ENCODE measurements at regions not wholly inside any gene's neighbourhood (a gene's known extent, or its start where the extent isn't known, plus 50 kb on each side); places are given as distances from the start of the nearest gene placed in this dataset.

GRCh38 chr15:38662033-38662802 lies 97.6 kb upstream of the RASGRP1 start:
- POLR2A ChIA-PET = interaction anchor here (0.6 to 0.9 kb wide), 2 partner anchors 98 to 1253 kb away, joined by 3 read pairs; partner anchors contain the start of gene RASGRP1

DNA sequence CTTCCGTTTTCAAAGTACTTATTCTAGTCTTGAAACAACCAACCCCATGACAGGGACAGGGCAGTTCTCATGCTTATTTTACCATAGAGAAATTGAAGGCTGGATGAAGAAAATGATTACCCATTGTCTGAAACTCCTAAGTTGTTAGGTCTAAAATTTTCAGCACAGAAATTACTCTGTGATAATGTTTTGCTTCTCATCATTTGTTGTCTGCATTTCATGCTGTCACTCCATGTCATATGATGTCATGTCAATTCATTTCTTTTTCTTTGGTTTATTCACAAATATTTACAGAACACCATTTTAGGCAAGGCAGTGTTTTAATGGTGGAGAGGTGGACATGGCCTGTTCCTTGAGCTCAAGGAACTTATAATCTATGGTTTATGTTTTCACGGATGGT lies 98.2 kb upstream of the RASGRP1 start:
- POLR2A ChIA-PET = interaction anchor here (0.6 kb wide), 1 partner anchor 1253 kb away, joined by 3 read pairs; no protein-coding TSS in a partner anchor
- H3K27ac Mint-ChIP-seq = peak overlapping the region in 3 of 8 donors; percentile 25 to 61 (median 29)
- no peaks in the 10 kb centered on the region for H3K27me3 Mint-ChIP-seq
- peaks cover 77% of the 10 kb centered on the region for H3K4me1 ChIP-seq (ENCODE audit: insufficient read depth, low read length)
- H3K4me3 ChIP-seq (ENCODE audit: low read length) = no peak overlapping the region
- CTCF ChIA-PET = interaction anchor here (1.1 to 10.0 kb wide), 5 partner anchors 9 to 99 kb away, joined by 3 to 45 read pairs (median 4); partner anchors contain the start of gene RASGRP1
- H3K36me3 ChIP-seq (ENCODE audit: insufficient read depth, low read length) = no peaks in the 10 kb centered on the region
- H3K27ac ChIP-seq (ENCODE audit: low read depth, low read length) = no peak overlapping the region
- no peaks in the 10 kb centered on the region for H3K9me3 ChIP-seq (ENCODE audit: low read length)
- peaks cover 54 to 82% (median 76%) of the 10 kb centered on the region in 3 donors for H3K4me1 Mint-ChIP-seq
- no peak for DNase-seq
- H3K9me3 Mint-ChIP-seq = no peaks in the 10 kb centered on the region
- H3K27me3 ChIP-seq (ENCODE audit: insufficient read depth, low read length, poor library complexity, severe bottlenecking) = no peaks in the 10 kb centered on the region
- no peak overlapping the region for H3K4me3 Mint-ChIP-seq
- H3K36me3 Mint-ChIP-seq = peaks cover 0 to 3% (median 1%) of the 10 kb centered on the region in 3 donors

More at GRCh38 chr15:38662033-38662802, 97.6 kb upstream of the RASGRP1 start:
- H3K36me3 ChIP-seq (ENCODE audit: insufficient read depth, low read length) = no peaks in the 10 kb centered on the region
- no peaks in the 10 kb centered on the region for H3K27me3 Mint-ChIP-seq
- no peak overlapping the region for H3K27ac ChIP-seq (ENCODE audit: low read depth, low read length)
- peaks cover 76% of the 10 kb centered on the region for H3K4me1 ChIP-seq (ENCODE audit: insufficient read depth, low read length)
- no peaks in the 10 kb centered on the region for H3K9me3 ChIP-seq (ENCODE audit: low read length)
- H3K36me3 Mint-ChIP-seq = peaks cover 0 to 3% (median 1%) of the 10 kb centered on the region in 3 donors
- peaks cover 48 to 81% (median 70%) of the 10 kb centered on the region in 3 donors for H3K4me1 Mint-ChIP-seq
- no peak for DNase-seq
- no peak overlapping the region for H3K4me3 ChIP-seq (ENCODE audit: low read length)
- no peak overlapping the region for H3K4me3 Mint-ChIP-seq
- H3K9me3 Mint-ChIP-seq = no peaks in the 10 kb centered on the region
- peak overlapping the region in 2 of 8 donors; percentile 25 to 61 for H3K27ac Mint-ChIP-seq
- H3K27me3 ChIP-seq (ENCODE audit: insufficient read depth, low read length, poor library complexity, severe bottlenecking) = no peaks in the 10 kb centered on the region
- CTCF ChIA-PET = interaction anchor here (1.1 to 10.0 kb wide), 5 partner anchors 9 to 98 kb away, joined by 3 to 45 read pairs (median 4); partner anchors contain the start of gene RASGRP1

GRCh38 chr15:38665586-38666305 lies 101.1 kb upstream of the RASGRP1 start:
- no peaks in the 10 kb centered on the region for H3K36me3 Mint-ChIP-seq
- Histone ChIP-seq H3K27me3 (ENCODE audit: insufficient read depth, low read length, poor library complexity, severe bottlenecking) (no peaks in the 10 kb centered on the region), H3K4me1 (ENCODE audit: insufficient read depth, low read length) (peaks cover 82% of the 10 kb centered on the region), H3K9me3 (ENCODE audit: low read length) (no peaks in the 10 kb centered on the region), H3K36me3 (ENCODE audit: insufficient read depth, low read length) (no peaks in the 10 kb centered on the region), H3K27ac (ENCODE audit: low read depth, low read length) (no peak overlapping the region), H3K4me3 (ENCODE audit: low read length) (no peak overlapping the region)
- peak in 1 of 5 donors; percentile 58 for DNase-seq
- CTCF ChIA-PET = interaction anchor here (1.4 to 10.0 kb wide), 4 partner anchors 9 to 102 kb away, joined by 5 to 45 read pairs (median 16); partner anchors contain the start of gene RASGRP1
- H3K4me1 Mint-ChIP-seq = peaks cover 59 to 89% (median 80%) of the 10 kb centered on the region in 3 donors
- peak overlapping the region in 1 of 7 donors; percentile 26 for H3K4me3 Mint-ChIP-seq
- H3K9me3 Mint-ChIP-seq = no peaks in the 10 kb centered on the region
- H3K27ac Mint-ChIP-seq = peak overlapping the region in 4 of 8 donors; percentile 7 to 74 (median 54)
- no peaks in the 10 kb centered on the region for H3K27me3 Mint-ChIP-seq
- POLR2A ChIA-PET = interaction anchor here (0.6 kb wide), 1 partner anchor 102 kb away, joined by 3 read pairs; no protein-coding TSS in a partner anchor

DNA sequence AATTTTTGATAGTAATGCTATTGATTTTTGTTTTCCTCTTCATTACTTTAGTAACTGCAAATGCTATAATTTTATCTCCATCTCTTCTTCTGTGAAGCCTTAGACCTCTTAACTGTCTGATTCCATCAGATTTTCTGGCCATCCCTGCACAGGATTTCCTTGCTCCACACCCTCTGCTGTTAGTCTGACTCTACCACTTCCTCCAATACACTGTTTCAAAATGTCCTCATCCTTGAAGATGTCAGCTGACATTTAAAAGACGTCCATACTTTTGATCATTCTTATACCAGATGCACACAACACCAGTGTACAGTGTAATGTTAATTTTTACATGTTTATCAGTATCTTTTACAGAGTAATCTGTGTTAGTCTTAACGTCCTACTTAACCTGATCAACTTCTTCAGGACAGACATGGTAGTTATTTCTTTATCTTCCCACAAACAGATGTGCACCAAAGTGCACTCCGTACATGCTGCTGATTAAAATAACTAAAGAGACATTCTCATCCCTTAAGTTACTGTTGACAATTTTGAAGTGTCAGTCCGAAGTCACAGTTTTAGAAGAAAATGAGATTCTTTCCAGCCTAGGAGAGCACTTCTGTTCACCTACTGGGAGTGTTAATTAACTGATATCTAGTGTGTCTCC lies 102.4 kb upstream of the RASGRP1 start:
- Mint-ChIP-seq H3K27me3 (no peaks in the 10 kb centered on the region), H3K9me3 (no peaks in the 10 kb centered on the region), H3K36me3 (no peaks in the 10 kb centered on the region), H3K27ac (peak overlapping the region; percentile 14 to 93 (median 62)), H3K4me3 (peak overlapping the region in 3 of 7 donors; percentile 2 to 32 (median 20)), H3K4me1 (peaks cover 67 to 90% (median 84%) of the 10 kb centered on the region in 3 donors)
- ChIA-PET POLR2A (interaction anchor here (0.7 to 5.3 kb wide), 2 partner anchors 15 to 16 kb away, joined by 3 to 41 read pairs; no protein-coding TSS in a partner anchor), CTCF (interaction anchor here (1.2 to 10.2 kb wide), 3 partner anchors 15 to 22 kb away, joined by 3 to 94 read pairs (median 79); no protein-coding TSS in a partner anchor)
- Histone ChIP-seq H3K27me3 (ENCODE audit: insufficient read depth, low read length, poor library complexity, severe bottlenecking) (no peaks in the 10 kb centered on the region), H3K9me3 (ENCODE audit: low read length) (no peaks in the 10 kb centered on the region), H3K36me3 (ENCODE audit: insufficient read depth, low read length) (no peaks in the 10 kb centered on the region), H3K4me1 (ENCODE audit: insufficient read depth, low read length) (peaks cover 89% of the 10 kb centered on the region), H3K4me3 (ENCODE audit: low read length) (no peak overlapping the region), H3K27ac (ENCODE audit: low read depth, low read length) (no peak overlapping the region)
- DNase-seq = no peak

DNA sequence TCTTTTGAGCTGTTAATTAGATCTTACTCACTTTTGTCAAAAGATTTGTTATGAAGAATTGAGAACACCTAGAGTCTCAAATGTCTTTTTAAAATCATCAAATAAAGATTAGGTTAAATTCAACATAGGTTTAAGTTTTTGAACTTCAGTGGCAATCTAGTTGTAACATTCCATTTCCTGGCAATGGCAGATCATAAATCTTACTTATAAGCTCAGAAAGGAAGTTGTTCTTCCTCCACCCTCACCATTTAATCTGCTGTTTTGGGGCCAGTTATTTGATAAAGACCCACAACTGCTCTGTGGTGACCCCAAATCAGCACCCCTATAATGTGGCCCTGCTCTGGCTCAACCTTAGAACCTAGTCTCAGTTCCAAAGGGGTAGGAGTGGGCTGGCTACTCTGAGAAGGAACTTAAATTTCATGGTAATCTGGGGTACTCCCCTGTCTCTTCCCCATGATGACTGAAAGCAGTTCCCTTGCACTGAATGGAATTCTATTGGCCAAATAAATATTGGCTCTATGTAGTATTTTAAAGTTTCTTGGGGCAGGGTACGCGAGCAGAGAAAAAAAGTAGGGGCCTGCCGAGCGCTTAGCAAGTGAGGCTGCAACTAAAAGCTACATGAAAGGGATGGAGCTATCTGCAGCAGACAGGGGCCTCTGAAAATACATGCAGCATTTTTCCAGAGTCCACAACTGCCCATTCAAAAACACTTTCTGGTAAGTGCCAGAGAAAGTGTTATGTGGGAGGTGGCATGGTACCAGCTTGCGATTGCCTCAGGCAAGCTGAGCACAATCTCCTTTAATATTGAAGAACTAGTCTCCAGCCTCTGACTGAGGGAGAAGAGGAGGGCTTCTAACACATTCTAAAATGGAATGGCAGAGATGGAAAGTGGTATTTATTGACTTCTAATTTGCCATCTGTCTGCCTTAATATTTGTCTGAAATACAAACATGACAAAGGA lies 103.6 kb upstream of the RASGRP1 start:
- ChIA-PET POLR2A (interaction anchor here (0.7 to 5.3 kb wide), 3 partner anchors 11 to 16 kb away, joined by 3 to 41 read pairs (median 3); no protein-coding TSS in a partner anchor), CTCF (interaction anchor here (0.8 to 10.2 kb wide), 5 partner anchors 15 to 103 kb away, joined by 3 to 94 read pairs (median 79); partner anchors contain the start of gene RASGRP1)
- no peaks in the 10 kb centered on the region for H3K9me3 ChIP-seq (ENCODE audit: low read length)
- H3K27me3 Mint-ChIP-seq = no peaks in the 10 kb centered on the region
- H3K36me3 ChIP-seq (ENCODE audit: insufficient read depth, low read length) = no peaks in the 10 kb centered on the region
- peaks cover 74 to 91% (median 85%) of the 10 kb centered on the region in 3 donors for H3K4me1 Mint-ChIP-seq
- H3K9me3 Mint-ChIP-seq = no peaks in the 10 kb centered on the region
- H3K27ac ChIP-seq (ENCODE audit: low read depth, low read length) = no peak overlapping the region
- H3K4me3 Mint-ChIP-seq = peak overlapping the region in 2 of 7 donors; percentile 11 to 34
- no peak for DNase-seq
- H3K4me3 ChIP-seq (ENCODE audit: low read length) = no peak overlapping the region
- no peaks in the 10 kb centered on the region for H3K27me3 ChIP-seq (ENCODE audit: insufficient read depth, low read length, poor library complexity, severe bottlenecking)
- H3K4me1 ChIP-seq (ENCODE audit: insufficient read depth, low read length) = peaks cover 91% of the 10 kb centered on the region
- no peaks in the 10 kb centered on the region for H3K36me3 Mint-ChIP-seq
- peak overlapping the region; percentile 14 to 91 (median 68) for H3K27ac Mint-ChIP-seq

- Histone ChIP-seq H3K9me3 (ENCODE audit: low read length) (no peaks in the 10 kb centered on the region), H3K4me3 (ENCODE audit: low read length) (no peak overlapping the region), H3K36me3 (ENCODE audit: insufficient read depth, low read length) (no peaks in the 10 kb centered on the region), H3K27me3 (ENCODE audit: insufficient read depth, low read length, poor library complexity, severe bottlenecking) (no peaks in the 10 kb centered on the region), H3K4me1 (ENCODE audit: insufficient read depth, low read length) (peaks cover 94% of the 10 kb centered on the region), H3K27ac (ENCODE audit: low read depth, low read length) (no peak overlapping the region)
- ChIA-PET POLR2A (interaction anchor here (1.2 to 5.3 kb wide), 2 partner anchors 11 to 17 kb away, joined by 3 to 41 read pairs; no protein-coding TSS in a partner anchor), CTCF (interaction anchor here (0.8 to 10.2 kb wide), 5 partner anchors 17 to 104 kb away, joined by 3 to 94 read pairs (median 79); partner anchors contain the start of gene RASGRP1)
- H3K36me3 Mint-ChIP-seq = no peaks in the 10 kb centered on the region
- DNase-seq = no peak
- H3K4me3 Mint-ChIP-seq = no peak overlapping the region
- H3K4me1 Mint-ChIP-seq = peaks cover 78 to 94% (median 89%) of the 10 kb centered on the region in 3 donors
- no peaks in the 10 kb centered on the region for H3K27me3 Mint-ChIP-seq
- no peaks in the 10 kb centered on the region for H3K9me3 Mint-ChIP-seq
- peak overlapping the region in 3 of 8 donors; percentile 96 to 99 (median 98) for H3K27ac Mint-ChIP-seq
These were observed 104.3 kb upstream of the RASGRP1 start for GRCh38 chr15:38668898-38669391.
